ENCODE measurements at regions not wholly inside any gene's neighbourhood (a gene's known extent, or its start where the extent isn't known, plus 50 kb on each side); places are given as distances from the start of the nearest gene placed in this dataset.

- Mint-ChIP-seq H3K4me3 (no peak overlapping the region), H3K36me3 (no peaks in the 10 kb centered on the region), H3K27me3 (ENCODE audit: low read depth in 2 of 2) (peaks cover 2 to 22% of the 10 kb centered on the region in 2 donors), H3K9me3 (peaks cover 3% of the 10 kb centered on the region in 2 donors), H3K4me1 (no peaks in the 10 kb centered on the region), H3K27ac (no peak overlapping the region)
- Histone ChIP-seq H3K4me3 (ENCODE audit: low read length) (no peak overlapping the region), H3K27ac (ENCODE audit: low read length) (no peak overlapping the region), H3K27me3 (ENCODE audit: control insufficient read depth, insufficient read depth, low read length) (no peaks in the 10 kb centered on the region), H3K9me3 (ENCODE audit: control insufficient read depth, insufficient read depth, low read length) (no peaks in the 10 kb centered on the region), H3K36me3 (ENCODE audit: control insufficient read depth, insufficient read depth, low read length) (no peaks in the 10 kb centered on the region), H3K4me1 (ENCODE audit: control insufficient read depth, insufficient read depth, low read length) (no peaks in the 10 kb centered on the region)
- no peak for TF ChIP-seq CTCF (IDR thresholded peaks at IDR 0.05)
- ATAC-seq (no peak), DNase-seq (no peak)
- intact Hi-C loops (cut with micrococcal nuclease) = no loop called here
- WGBS (ENCODE audit: insufficient coverage) = 77% methylated on average over 2 of the region's 2 CpGs
These were observed 117.5 kb upstream of the ZNF521 start for GRCh38 chr18:25469489-25469888.

- H3K4me1 Mint-ChIP-seq = no peaks in the 10 kb centered on the region
- H3K27ac Mint-ChIP-seq = no peak overlapping the region
- peaks cover 3 to 13% of the 10 kb centered on the region in 2 donors for H3K27me3 Mint-ChIP-seq (ENCODE audit: low read depth in 2 of 2)
- Histone ChIP-seq H3K27me3 (ENCODE audit: control insufficient read depth, insufficient read depth, low read length) (no peaks in the 10 kb centered on the region), H3K4me3 (ENCODE audit: low read length) (no peak overlapping the region), H3K36me3 (ENCODE audit: control insufficient read depth, insufficient read depth, low read length) (no peaks in the 10 kb centered on the region), H3K27ac (ENCODE audit: low read length) (no peak overlapping the region), H3K4me1 (ENCODE audit: control insufficient read depth, insufficient read depth, low read length) (no peaks in the 10 kb centered on the region), H3K9me3 (ENCODE audit: control insufficient read depth, insufficient read depth, low read length) (no peaks in the 10 kb centered on the region)
- intact Hi-C loops (cut with micrococcal nuclease) = no loop called here
- H3K4me3 Mint-ChIP-seq = no peak overlapping the region
- no peak for TF ChIP-seq CTCF (IDR thresholded peaks at IDR 0.05)
- no peaks in the 10 kb centered on the region for H3K36me3 Mint-ChIP-seq
- DNase-seq (no peak), ATAC-seq (no peak)
- WGBS (ENCODE audit: insufficient coverage) = 66% methylated on average over 4 of the region's 6 CpGs
- H3K9me3 Mint-ChIP-seq = peaks cover 3% of the 10 kb centered on the region in 2 donors
These were observed 115.4 kb upstream of the ZNF521 start for GRCh38 chr18:25467226-25467987.

- Mint-ChIP-seq H3K27ac (no peak overlapping the region), H3K36me3 (no peaks in the 10 kb centered on the region), H3K4me3 (no peak overlapping the region), H3K27me3 (ENCODE audit: low read depth in 2 of 2) (peaks cover 3 to 13% of the 10 kb centered on the region in 2 donors), H3K9me3 (peaks cover under 1 to 2% of the 10 kb centered on the region in 2 donors), H3K4me1 (no peaks in the 10 kb centered on the region)
- Histone ChIP-seq H3K36me3 (ENCODE audit: control insufficient read depth, insufficient read depth, low read length) (no peaks in the 10 kb centered on the region), H3K4me3 (ENCODE audit: low read length) (no peak overlapping the region), H3K27ac (ENCODE audit: low read length) (no peak overlapping the region), H3K9me3 (ENCODE audit: control insufficient read depth, insufficient read depth, low read length) (no peaks in the 10 kb centered on the region), H3K4me1 (ENCODE audit: control insufficient read depth, insufficient read depth, low read length) (no peaks in the 10 kb centered on the region), H3K27me3 (ENCODE audit: control insufficient read depth, insufficient read depth, low read length) (no peaks in the 10 kb centered on the region)
- intact Hi-C loops (cut with micrococcal nuclease) = no loop called here
- TF ChIP-seq CTCF (IDR thresholded peaks at IDR 0.05) = no peak
- ATAC-seq (no peak), DNase-seq (no peak)
- 91% methylated on average over 15 of the region's 15 CpGs for WGBS (ENCODE audit: insufficient coverage)
These were observed 113.3 kb upstream of the ZNF521 start for GRCh38 chr18:25465152-25465732.

All from natural killer cell (primary cell).